GM21737 (cell line): ENCODE measurements at regions not wholly inside any gene's neighbourhood (a gene's known extent, or its start where the extent isn't known, plus 50 kb on each side); places are given as distances from the start of the nearest gene placed in this dataset.
"Not testable (repeated sequence)": the region's sequence is repeated elsewhere in the genome, so short reads cannot be mapped to it uniquely, and the experiment has no call there.

ENCODE experiments used
- ATAC-seq: cut with Tn5 transposase; IDR thresholded peaks from one replicate; pipeline ENCODE4 v1.9.1; 2021; ENCODE audit warnings: mild to moderate bottlenecking, moderate library complexity; ENCODE audit not compliant: unreplicated experiment

DNA sequence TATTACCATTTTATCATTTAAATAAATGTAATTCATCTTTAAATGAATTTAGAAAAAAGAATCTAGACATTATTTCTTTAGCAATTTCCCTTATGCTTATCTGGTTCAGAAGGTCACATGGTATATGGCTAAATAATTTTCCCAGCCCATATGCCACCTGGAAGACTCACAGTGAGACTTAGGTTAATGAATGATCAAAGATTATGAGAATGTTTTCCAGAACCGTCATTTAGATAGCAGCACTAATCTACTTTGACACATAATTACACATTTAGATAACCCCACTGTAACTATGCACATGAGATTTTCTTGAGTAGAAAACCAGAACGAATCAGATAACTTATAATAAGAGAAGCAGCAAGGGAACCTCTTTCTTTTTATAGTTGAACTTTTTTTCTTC, 124.9 kb upstream of the CCDC180 start:
- not testable (repeated sequence) for ATAC-seq

DNA sequence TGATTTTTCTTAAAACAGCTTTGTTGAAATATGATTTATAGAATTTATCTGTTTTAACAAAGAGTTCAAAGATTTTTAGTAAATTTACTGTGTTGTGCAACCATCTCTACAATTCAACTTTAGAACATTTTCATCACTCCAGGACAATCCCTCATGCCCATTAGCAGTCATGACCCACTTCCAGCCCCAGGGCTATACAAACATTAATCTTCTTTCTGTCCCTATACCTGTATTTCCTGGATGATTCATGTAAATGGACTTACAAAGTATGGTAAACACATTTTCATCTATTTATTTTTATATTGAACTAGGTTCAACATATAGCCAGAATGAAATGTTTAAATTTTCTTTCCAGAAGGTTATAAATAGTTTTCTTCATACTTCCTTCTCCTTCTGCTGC, 127.8 kb upstream of the CCDC180 start:
- ATAC-seq = no peak

DNA sequence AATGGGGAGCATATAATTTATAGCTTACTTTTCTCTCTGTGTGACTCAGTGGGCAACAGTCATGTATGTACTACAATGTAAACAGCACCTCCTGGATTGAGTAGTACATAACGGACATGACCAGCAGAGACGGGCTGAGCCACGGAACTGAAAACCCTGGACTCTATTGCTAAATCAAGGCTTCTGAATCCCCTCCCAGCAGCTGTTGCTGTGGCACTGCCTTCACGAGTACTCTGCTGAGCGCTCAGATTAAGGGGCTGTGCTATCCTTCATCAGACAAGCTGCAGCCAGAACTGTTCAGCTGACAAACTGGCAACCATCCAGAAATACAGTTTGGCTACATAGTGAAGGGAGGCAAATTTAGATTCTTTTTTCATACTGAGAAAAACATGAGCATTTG, 131.3 kb upstream of the CCDC180 start:
- no peak for ATAC-seq

DNA sequence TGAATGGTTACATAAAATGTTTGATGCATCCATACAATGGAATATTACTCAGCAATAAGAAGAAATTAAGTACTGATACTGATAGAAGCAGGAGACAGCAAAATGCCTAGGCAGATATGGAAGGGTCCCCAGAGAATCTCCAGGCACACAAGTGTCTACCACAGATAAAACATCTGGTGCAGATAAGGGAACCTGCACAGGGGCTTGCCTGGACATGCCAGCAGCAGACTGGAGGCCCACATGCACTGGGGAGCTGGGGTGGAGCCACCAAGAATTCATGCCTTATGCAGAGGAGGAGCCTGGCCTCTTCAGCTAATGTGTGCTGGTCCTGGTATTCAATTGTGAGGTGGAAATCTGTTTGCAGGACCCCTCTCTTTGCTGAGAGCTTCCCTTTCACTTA, 129.2 kb upstream of the CTSV start:
- ATAC-seq = not testable (repeated sequence)

DNA sequence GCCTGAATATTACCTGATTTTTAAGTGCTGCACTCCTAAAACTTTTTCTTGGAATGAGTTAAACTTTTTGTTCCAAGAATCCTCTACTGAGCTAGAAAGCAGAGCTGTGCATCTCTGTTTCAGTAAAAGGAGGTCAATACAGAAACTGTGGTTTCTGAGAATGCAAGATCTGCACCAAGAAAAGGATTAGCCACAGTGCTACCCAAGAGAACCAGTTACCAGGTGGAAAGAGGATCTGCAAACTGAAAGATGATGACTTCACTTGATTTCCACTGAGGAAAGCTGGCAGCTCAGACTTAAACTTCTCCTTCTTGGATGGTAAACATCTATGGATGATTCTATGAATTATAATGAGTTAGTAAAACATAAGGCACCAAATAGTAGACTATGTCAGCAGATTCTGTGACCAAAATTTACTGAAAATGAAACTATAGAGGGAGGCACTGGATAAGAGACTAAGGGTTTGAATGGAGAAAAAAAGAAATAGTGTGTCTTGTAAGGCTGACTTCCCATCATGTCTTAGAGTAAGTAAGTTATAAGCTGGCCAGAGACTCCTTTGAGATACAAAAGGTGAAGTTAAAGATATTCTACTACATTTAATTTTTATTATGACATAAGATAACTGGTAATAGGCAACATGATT, 127.7 kb upstream of the CTSV start:
- ATAC-seq = not testable (repeated sequence)

DNA sequence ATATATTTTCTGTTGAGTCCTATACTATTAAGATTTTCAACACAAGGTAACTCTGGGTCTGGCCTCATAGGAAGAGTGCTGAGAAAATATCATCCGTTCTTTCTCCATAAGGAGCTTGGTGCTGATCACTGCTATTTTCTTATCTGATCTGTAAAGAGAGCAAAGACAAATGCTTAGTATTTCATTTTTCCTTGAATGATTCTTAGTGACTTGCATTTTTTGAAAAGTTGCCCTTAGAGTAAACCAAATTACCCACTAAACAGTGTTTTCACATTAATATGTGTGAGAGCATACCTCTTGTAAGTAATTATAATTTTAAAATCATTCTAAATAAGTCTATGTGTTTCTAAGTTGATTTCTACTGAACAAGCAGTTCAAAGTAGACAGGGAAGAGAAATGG, 121.3 kb upstream of the CTSV start:
- ATAC-seq = no peak

DNA sequence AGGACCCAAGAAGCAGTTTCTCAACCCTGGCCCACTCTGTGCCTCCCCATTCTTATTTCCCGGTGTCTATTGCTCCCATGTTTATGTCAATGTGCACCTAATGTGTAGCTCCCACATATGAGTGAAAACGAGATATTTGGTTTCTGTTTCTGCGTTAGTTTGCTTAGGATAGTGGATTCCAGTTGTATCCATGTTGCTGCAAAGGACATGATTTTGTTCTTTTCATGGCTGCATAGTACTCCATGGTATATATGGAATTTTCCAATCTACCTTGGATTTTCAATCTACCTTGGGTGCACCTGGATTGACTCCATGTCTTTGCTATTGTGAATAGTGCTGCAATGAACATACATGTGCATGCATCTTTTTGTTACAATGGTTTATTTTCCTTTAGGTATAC, 119.8 kb upstream of the CTSV start:
- not testable (repeated sequence) for ATAC-seq

DNA sequence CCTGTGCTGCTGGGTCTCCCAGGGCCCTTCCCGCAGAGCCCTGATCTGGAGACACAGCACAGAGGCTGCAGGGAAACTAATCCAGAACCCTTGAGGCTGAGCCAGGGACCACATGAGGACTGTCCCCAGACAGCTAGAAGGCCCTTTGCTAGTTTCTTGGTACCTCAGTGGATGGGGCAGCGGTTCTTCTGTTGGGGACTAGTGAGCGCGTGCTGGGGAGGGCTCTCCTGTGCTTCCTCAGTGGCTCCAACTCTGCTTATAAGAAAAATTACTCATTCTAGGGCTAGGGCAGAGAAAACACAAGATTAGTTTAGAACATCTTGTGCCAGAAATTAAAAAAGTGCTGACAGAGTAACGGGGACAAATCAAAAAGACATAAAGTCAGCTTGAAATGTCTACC, 116.5 kb upstream of the CTSV start:
- not testable (repeated sequence) for ATAC-seq

DNA sequence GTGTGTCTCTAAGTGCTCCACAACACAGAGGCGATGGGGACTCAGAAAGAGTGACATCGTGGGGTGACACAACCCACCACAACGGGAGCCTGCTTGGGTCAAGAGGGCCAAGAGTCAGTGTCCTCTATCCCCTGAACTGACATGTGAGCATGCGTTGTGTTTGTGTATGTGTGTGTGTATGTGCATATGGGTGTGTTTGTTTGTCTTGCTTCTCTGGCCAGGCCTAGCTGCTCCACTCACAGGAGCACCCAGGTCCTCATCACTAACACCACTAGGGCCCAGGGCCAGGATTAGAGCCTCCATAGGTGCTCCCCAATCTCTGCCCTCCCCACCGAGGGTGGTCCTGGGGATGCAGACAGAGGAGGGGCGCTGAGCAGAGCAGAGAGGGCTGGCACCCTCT, 115.0 kb upstream of the CTSV start:
- ATAC-seq = no peak

DNA sequence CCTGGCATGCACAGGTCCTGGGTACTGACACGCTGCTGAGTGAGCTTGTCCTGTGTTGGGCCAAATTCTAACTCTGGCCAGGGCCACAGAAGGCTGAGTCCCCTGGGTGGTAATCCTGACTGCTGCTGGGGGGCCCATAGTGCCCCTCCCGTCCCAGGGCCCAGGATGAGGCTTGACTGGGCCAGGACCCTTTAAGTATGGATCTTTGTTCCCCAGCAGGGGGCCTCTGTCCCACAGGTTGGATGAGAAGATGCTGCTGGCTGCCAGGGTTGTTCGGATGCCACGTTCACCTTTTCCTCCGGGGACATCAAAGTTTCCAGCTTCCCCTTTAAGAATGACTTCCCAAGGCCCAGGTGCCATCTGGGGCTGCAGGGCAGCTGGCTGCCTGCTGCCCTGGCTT, 114.2 kb upstream of the CTSV start:
- not testable (repeated sequence) for ATAC-seq

DNA sequence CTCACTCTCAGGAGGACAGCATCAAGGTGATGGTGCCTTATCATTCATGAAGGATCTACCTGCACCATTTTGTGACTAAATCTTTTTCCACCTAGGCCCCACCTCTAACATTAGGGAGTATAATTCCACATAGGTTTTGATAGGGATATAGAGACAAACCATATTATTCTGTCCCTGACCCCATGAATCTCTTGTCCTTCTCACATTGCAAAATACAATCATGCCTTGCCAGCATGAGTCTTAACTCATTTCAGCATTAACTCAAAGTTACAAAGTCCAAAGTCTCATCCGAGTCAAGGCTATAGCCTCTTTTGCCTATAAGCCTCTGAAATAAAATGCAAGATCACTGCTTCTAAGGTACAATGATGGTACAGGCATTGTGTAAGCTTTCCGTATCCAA, 111.5 kb upstream of the CTSV start:
- ATAC-seq = not testable (repeated sequence)

DNA sequence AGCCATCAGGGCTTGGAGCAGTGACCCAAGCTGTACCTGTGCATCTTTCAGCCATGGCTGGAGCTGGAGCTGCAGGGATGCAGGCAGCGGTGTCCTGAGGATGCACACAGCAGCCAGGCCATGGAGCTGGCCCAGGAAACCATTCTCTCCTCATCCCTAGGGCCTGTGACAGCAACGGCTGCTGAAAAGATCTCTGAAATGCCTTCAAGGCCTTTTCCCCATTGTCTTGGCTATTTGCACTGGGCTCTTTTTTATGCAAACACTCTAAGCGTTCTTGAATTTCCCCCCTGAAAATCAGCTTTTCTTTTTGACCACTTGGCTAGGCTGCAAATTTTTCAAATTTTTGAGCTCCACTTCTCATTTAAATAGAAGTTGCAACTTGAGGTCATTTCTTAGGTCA, 109.5 kb upstream of the CTSV start:
- not testable (repeated sequence) for ATAC-seq

DNA sequence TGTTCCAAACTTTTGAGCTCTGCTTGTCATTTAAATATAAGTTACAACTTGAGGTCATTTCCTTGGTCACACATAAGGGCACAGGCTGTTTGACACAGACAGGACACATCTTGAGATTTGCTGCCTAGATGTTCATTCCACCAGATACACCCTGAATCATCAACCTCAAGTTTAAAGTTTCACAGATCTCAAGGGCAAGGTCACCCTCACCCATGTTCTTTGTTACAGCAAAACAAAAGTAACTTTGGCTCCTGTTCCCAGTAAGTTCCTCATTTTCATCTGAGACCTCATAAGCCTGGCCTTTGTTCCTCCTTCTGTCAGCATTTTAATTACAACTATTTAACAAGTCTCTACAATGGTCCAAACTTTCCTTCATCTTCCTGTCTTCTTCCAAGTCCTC, 106.7 kb upstream of the CTSV start:
- ATAC-seq = not testable (repeated sequence)

DNA sequence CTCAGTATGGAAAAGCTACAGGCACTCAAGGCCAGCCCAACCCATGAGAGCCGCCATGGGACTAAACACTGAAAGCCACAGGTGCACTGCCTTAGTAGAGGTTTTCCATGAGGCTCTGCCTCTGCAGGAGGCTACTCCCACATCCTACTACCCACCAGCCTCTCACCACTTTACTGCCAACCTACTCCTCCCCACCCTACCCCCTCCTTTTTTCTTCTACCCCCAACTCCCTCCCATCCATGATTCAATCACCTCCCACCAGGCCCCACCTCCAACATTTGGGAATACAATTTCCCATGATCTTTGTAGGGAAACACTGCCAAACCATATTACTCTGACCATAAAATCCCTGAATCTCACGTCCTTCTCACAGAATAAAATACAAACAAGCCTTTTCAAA, 101.6 kb upstream of the CTSV start:
- no peak for ATAC-seq

DNA sequence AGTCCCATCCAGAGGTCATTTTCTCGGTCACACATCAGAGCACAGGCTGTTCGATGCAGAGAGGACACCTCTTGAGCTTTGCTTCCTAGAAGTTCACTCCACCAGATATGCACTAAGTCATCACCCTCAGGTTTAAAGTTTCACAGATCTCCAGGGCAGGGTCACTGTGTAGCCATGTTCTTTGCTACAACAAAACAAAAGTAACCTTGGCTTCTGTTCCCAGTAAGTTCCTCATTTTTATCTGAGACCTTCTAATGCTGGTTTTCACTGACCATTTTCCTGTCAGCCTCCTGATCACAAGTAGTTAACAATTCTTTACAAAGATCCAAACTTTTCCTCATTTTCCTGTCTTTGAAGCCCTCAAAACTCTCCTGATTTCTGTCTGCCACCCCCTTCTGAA, 97.5 kb upstream of the CTSV start:
- ATAC-seq = no peak

DNA sequence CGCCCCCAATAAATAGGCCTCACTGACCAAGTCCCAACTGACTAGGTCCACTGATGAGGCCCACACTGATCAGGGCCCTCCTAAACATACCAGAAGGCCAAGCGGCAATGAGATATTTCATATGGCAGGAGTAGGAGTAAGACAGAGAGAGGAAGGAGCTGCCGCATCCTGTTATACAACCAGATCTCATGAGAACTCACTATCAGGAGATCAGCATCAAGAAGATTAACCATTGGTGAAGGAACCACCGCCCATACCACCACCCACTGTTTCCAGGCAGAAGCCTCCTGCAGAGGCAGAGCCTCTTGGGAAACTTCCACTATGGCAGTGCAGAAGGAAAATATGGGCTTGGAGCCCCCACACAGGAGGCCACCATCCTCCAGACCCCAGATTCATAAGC, 95.0 kb upstream of the CTSV start:
- ATAC-seq = not testable (repeated sequence)

DNA sequence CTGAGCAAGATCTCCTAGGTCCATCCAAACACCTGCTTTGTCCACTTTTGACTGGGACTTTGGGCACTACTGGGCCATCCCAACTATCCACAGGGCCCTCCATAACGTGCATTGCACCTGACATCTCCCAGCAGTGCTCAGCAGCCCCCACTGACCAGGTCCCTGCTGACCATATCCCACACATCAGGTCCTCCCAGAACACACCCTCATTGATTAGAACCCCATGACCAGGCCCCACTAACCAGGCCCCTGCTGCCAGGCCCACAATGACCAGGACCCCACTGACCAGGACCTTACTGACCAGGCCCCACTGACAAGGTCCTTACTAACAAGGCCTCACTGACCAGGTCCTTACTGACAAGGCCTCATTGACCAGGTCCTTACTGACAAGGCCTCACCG, 93.9 kb upstream of the CTSV start:
- no peak for ATAC-seq

DNA sequence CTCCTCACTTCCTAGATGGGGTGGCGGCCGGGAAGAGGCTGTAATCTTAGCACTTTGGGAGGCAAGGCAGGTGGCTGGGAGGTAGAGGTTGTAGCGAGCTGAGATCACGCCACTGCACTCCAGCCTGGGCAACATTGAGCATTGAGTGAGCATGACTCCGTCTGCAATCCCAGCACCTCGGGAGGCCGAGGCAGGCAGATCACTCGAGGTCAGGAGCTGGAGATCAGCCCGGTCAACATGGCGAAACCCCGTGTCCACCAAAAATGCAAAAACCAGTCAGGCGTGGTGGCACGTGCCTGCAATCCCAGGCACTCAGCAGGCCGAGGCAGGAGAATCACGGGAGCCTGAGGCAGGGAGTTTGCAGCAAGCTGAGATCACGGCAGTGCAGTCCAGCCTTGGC, 91.9 kb upstream of the CTSV start:
- not testable (repeated sequence) for ATAC-seq

DNA sequence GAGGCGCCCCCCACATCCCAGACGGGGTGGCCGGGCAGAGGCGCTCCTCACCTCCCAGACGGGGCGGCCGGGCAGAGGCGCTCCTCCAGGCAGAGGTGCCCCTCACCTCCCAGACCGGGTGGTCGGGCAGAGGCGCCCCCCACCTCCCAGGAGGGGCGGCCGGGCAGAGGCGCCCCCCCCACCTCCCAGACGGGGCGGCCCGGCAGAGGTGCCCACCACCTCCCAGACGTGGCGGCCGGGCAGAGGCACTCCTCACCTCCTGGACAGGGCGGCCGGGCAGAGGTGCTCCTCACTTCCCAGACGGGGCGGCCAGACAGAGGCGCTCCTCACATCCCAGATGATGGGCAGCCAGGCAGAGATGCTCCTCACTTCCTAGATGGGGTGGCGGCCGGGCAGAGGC, 91.4 kb upstream of the CTSV start:
- not testable (repeated sequence) for ATAC-seq

DNA sequence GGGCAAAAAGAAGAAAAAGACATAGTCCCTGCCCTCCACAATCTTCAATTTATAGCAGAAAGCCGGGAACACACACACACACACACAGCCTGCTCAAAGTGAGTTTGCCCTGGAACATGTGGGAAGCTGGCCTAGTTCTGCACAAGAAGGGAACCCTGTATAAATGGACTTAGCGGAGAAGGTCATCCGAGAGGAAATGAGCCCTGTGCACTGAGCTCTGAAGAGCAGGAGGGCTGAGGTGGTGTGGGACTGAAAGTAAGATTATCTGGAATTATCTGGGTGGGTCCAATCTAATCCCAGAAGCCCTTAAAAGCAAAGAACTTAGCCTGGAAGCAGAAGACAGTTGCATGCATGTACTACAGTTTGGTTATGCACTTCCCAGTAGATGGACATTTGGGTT, 90.0 kb upstream of the CTSV start:
- ATAC-seq = no peak

DNA sequence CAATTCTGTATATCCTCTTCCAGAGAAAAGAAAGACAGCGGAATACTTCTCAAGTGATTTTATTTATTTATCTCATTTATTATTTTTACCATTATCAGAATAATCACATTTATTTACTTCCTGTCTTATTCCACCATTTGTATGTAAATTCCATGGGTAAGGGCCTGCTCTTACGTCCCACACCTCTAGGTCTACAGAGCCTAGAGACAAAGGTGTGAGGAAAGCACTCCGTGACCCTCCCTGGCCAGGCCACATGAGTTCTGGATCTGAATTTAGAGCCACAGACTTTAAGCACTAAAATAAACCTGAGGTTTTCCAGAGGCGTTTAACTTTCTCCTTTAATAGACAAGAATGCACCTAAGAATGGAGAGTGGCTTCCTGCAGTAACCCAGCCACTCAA, 85.3 kb upstream of the CTSV start:
- ATAC-seq = no peak

DNA sequence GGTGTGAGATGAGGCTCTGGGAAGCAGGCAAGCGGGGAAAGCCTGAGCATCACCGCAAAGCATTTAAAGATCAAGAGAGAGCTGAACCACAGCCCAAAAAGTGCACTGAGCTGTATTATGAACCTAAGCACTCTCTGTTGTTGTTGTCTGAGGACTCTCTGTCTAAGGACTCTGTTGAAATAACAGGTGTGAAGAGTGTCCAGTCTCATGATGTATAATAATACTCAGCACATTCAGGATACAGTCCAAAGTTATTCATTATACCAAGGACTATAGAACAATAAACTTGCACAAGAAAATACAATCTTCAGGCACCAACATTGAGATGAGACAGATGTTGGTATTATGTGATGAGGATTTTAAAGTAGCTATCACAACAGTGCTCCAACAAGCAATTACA, 71.8 kb upstream of the CTSV start:
- ATAC-seq = no peak

DNA sequence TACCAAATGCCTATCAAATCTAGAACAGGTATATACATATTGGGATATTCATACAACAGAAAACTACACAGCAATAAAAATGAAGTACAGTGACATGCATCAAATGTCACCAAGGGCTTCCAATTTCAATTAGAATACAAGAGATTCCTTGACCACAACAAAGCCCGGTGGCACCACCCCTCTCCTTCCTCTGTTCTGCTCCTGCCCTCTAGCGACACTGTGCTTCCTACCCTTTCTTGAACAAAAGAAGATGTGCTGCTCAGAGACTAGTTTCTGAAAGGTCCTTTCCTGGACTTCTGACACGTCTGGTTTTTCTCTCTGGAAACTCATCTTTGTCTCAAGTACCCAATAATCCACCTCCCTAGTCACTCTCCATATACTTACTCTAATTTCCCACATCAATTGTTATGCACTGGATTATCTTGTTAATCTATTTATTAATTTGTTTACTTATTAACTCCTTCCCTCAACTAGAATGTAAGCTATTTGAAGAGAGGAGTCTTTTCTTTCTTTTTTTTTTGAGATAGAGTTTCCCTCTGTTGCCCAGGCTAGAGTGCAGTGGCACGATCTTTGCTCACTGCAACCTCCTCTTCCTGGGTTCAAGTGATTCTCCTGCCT, 70.4 kb upstream of the CTSV start:
- no peak for ATAC-seq
